ENCODE measurements at regions not wholly inside any gene's neighbourhood (a gene's known extent, or its start where the extent isn't known, plus 50 kb on each side); places are given as distances from the start of the nearest gene placed in this dataset.

DNA sequence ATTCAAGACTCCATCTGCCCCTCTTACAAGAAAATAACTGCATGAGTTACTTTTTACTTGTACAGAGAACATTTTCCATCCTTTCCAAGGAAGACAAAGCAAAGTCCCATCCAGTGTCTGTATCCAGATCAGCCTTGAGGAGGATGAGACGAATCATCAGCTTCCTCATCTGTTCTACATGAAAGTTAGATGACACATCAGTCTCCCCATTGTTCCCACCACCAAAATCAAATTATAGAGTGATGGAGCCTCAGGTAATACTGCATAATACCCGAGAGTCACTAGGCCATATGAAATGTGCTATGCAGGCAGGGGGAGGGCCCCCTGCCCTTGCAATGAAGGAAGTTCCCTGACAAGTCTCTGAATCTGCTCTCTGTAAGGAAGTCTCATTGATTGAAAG lies 1244.6 kb upstream of the SLC10A2 start:
- TF ChIP-seq, protein P1, sequence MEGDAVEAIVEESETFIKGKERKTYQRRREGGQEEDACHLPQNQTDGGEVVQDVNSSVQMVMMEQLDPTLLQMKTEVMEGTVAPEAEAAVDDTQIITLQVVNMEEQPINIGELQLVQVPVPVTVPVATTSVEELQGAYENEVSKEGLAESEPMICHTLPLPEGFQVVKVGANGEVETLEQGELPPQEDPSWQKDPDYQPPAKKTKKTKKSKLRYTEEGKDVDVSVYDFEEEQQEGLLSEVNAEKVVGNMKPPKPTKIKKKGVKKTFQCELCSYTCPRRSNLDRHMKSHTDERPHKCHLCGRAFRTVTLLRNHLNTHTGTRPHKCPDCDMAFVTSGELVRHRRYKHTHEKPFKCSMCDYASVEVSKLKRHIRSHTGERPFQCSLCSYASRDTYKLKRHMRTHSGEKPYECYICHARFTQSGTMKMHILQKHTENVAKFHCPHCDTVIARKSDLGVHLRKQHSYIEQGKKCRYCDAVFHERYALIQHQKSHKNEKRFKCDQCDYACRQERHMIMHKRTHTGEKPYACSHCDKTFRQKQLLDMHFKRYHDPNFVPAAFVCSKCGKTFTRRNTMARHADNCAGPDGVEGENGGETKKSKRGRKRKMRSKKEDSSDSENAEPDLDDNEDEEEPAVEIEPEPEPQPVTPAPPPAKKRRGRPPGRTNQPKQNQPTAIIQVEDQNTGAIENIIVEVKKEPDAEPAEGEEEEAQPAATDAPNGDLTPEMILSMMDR (conservative IDR thresholded peaks at IDR 0.05; ENCODE audit: low read depth in 2 of 2), result no peak
- TF ChIP-seq, protein P2, sequence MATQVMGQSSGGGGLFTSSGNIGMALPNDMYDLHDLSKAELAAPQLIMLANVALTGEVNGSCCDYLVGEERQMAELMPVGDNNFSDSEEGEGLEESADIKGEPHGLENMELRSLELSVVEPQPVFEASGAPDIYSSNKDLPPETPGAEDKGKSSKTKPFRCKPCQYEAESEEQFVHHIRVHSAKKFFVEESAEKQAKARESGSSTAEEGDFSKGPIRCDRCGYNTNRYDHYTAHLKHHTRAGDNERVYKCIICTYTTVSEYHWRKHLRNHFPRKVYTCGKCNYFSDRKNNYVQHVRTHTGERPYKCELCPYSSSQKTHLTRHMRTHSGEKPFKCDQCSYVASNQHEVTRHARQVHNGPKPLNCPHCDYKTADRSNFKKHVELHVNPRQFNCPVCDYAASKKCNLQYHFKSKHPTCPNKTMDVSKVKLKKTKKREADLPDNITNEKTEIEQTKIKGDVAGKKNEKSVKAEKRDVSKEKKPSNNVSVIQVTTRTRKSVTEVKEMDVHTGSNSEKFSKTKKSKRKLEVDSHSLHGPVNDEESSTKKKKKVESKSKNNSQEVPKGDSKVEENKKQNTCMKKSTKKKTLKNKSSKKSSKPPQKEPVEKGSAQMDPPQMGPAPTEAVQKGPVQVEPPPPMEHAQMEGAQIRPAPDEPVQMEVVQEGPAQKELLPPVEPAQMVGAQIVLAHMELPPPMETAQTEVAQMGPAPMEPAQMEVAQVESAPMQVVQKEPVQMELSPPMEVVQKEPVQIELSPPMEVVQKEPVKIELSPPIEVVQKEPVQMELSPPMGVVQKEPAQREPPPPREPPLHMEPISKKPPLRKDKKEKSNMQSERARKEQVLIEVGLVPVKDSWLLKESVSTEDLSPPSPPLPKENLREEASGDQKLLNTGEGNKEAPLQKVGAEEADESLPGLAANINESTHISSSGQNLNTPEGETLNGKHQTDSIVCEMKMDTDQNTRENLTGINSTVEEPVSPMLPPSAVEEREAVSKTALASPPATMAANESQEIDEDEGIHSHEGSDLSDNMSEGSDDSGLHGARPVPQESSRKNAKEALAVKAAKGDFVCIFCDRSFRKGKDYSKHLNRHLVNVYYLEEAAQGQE (IDR thresholded peaks at IDR 0.05; ENCODE audit: unreplicated experiment), result no peak
- TF ChIP-seq EZH2phosphoT487 (IDR thresholded peaks at IDR 0.05; ENCODE audit: unreplicated experiment) (no peak), JUNB (IDR thresholded peaks at IDR 0.05; ENCODE audit: unreplicated experiment) (no peak), CREB1 (CRISPR knock-in tag; IDR thresholded peaks at IDR 0.05; ENCODE audit: low read depth) (no peak), EZH2 (IDR thresholded peaks at IDR 0.05; ENCODE audit: low read depth, unreplicated experiment) (no peak), POLR2AphosphoS5 (IDR thresholded peaks at IDR 0.05; ENCODE audit: low read depth) (no peak), STAT1 (IDR thresholded peaks at IDR 0.05; ENCODE audit: unreplicated experiment) (no peak), NANOG (IDR thresholded peaks at IDR 0.05; ENCODE audit: borderline replicate concordance) (no peak), ZNF114 (CRISPR knock-in tag; IDR thresholded peaks at IDR 0.05) (no peak)
- TF ChIP-seq, protein P3, sequence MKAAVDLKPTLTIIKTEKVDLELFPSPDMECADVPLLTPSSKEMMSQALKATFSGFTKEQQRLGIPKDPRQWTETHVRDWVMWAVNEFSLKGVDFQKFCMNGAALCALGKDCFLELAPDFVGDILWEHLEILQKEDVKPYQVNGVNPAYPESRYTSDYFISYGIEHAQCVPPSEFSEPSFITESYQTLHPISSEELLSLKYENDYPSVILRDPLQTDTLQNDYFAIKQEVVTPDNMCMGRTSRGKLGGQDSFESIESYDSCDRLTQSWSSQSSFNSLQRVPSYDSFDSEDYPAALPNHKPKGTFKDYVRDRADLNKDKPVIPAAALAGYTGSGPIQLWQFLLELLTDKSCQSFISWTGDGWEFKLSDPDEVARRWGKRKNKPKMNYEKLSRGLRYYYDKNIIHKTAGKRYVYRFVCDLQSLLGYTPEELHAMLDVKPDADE (IDR thresholded peaks at IDR 0.05), result no peak

Measured in GM23338 (cell line).